ENCODE measurements at regions not wholly inside any gene's neighbourhood (a gene's known extent, or its start where the extent isn't known, plus 50 kb on each side); places are given as distances from the start of the nearest gene placed in this dataset.

DNA sequence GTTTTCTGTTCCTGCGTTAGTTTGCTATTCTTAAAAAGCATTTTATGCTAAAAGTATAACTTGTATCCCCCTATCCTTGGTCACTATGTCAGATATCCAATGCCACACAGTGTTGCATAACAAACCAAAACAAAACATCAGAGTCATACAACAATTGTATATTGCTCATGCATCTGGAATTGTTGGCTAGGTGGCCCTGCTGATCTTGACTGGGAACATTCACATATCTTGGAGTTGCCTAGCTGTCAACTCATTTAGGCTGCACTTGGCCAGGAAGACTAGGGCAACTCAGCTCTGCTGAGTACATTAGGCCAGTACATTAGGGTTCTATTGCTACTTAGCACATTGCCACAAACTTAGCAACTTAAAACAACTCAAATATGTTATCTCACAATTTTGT is 706.5 kb upstream of the UBE2E2 start:
- DNase-seq: no peak

DNA sequence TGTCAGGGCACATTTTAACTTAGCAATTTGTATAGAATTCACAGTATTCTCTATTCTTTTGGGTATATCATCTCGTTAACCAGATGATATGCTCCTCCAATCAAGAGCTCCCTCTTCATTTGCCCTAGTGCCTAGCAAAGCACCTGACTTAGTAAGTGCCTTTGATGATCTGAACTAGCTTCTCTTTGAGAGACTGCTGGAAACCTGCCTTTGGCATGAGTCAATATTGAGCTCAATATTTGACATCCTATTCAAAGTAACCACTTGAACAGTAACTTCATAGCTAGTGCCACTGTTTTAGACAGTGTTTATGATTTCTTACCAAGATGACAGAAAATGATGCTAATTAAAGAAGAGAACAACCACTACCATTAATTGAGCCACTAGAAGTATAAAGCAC is 696.3 kb upstream of the UBE2E2 start:
- DNase-seq: no peak

- DNase-seq: no peak
These were observed 695.4 kb upstream of the UBE2E2 start for GRCh38 chr3:22507709-22508108.

GRCh38 chr3:22523925-22524324 is 679.2 kb upstream of the UBE2E2 start:
- no peak for DNase-seq

DNA sequence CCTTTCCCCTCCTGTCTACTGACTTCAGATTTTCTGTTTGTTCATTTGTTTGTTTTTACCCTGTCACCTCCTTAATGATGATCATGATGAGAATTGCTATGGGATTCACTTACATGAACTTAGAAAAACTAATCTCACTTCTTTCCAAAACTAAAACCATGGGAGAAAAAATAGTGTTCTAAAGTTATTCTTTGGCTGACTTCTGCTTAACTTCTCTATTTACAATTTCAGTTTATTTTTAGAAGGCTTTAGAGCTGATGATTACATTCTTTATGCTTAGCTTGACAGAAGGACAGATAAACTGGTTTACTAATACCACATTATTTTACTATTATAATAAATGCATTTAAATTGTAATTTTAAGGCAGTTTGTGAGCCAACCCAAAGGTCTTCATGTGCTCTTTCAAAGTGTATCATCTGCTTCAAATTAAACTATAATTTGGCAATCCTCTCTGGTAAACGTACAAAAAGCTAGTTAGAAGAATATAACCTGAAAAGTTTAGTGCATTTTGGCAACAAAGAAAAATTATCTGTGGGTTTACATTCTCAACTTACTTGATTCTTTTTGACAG is 676.8 kb upstream of the UBE2E2 start:
- no peak for DNase-seq

DNA sequence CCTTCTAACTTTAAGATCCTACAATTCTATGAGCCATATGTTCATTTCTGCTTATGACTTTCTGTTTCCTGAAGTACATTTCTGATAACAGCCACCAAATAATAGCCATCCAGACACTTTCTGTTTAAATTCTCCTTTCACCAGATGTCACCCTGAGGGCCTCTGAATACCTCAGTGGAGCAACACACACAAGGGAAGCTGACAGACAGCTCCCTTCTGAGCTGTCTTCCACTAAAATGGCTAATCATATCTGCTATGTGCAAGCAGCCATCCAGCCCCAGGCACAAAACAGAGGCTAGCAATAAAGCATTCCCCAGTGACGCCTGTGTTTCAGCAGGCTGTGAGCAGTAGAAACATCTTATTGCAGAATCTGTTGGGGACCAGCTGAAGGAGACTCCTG is 666.6 kb upstream of the UBE2E2 start:
- DNase-seq: no peak

DNA sequence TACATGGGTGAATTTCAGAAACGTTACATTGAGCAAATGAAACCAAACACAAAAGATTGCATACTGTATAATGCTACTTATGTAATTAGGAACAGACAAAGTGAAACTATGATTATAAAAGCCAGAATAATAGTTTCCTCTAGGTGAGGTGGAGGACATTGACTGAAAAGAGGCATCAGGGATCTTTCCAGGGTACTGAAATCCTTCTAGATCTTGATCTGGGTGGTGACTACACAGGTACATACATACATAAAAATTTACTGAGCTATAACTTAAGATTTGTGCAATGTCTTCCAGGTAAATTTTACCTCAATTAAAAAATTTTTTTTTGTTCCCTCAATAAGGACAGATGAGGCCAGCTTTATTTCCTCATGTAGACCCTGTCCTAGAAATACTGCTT is 665.6 kb upstream of the UBE2E2 start:
- no peak for DNase-seq

DNA sequence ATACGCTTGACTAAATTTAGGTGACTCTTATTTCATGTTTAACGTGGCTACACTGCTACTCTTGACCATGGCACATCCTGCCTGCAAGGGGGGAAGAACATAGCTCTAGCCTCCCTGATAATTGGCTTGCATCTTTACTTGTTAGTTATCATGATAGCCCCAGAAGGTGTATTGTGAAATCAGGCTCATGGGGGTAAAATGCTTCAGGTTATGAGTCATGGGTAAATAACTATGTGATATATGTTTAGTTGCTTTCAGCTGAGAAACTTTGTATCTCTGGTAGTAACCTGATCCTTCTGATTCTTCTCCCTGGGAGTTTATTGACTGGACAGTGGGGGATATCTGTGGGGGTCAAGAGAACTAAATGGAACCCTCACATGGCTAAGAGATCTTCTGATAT is 660.8 kb upstream of the UBE2E2 start:
- DNase-seq: no peak

GRCh38 chr3:22555753-22556435 is 647.2 kb upstream of the UBE2E2 start:
- DNase-seq: no peak

DNA sequence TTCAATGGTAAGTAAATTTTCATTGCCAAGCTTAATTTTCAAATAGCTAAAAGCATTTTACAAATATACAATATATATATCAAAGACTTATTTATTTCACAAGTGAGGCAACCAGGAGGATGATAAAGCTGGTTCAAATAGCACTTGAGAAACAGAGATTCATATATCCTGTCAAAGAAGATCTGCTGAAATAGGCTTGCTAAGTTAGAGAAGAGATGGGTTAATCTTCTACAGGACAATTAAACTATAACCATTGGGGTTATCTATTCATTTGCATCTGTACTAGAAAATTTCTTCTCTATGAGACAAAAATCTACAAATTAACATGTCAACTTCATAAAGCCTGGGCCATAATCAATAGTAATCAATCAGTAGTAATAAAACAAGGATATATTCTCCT is 637.7 kb upstream of the UBE2E2 start:
- DNase-seq: no peak

GRCh38 chr3:22568285-22568684 is 634.8 kb upstream of the UBE2E2 start:
- DNase-seq: no peak

GRCh38 chr3:22569570-22569969 is 633.6 kb upstream of the UBE2E2 start:
- DNase-seq: no peak

DNA sequence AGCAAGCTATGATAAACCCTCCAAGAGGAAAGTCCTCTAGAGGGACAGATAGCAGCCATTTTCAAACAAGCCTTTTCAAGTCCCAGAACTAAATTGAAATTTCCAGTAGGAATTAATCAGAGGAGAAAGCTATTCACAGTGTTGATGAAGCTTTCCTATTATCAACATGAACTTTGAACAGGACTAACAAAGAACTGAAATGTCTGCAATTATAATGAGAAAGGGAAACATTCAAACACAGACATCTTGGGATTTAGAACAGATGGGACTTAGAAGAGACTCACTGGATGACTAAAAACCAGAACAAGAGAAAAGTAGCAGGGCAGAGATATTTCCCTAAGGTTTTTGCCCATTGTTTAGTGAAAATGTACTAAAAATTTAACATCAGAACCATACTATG is 622.1 kb upstream of the UBE2E2 start:
- DNase-seq: no peak

- no peak for DNase-seq
These were observed 620.9 kb upstream of the UBE2E2 start for GRCh38 chr3:22582266-22582665.

DNA sequence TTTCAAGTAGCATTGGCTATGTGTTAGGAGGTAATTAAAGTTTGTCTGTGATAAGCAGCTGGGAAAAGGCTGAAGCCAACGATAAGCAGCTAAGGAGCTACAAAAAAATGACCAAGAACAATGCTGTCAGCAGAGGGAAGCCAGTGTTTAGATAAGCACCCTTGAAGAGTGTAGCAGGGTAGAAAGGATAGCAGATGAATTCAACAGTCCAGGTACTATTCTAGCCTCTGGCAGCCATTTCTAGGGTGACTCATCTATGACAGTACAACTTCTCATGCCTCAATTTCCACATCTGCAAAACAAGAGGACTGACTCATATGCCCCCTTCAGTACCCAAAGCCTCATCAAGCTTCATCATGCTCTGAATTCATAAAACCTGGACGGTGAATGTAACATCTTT is 617.6 kb upstream of the UBE2E2 start:
- DNase-seq: no peak

GRCh38 chr3:22585911-22586310 is 617.2 kb upstream of the UBE2E2 start:
- DNase-seq: no peak

DNA sequence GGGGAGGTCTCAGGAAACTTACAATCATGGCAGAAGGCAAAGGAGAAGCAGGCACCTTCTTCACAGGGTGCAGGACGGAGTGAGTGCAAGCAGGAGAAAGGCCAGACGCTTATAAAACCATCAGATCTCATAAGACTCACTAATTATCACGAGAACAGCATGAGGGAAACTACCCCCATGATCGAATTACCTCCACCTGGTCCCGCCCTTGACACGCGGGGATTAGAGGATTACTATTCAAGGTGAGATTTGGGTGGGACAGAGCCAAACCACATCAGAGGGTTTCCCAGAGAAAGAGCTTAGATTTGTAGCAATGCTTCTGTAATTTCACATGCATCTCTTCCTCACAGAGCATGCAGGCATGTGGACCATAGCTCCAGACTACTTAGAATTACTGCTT is 615.7 kb upstream of the UBE2E2 start:
- no peak for DNase-seq

DNA sequence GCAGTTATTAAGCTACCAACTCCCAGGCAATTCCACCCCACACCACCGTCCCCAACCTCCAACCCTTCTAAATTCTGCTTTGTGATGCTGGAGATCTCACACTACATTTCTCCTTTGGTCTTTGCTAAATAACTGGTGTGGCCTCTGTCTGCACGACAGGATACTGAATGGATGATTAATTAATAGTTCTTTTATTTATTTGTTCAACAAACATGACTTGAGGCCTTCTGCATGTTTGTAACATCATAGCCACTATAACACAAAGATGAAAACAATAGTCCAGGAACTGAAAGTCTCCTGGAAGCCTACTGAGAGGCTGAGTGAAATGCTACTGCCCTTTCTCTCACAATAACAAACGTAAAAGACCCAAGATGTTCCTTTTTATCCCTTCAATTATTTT is 609.5 kb upstream of the UBE2E2 start:
- no peak for DNase-seq

DNA sequence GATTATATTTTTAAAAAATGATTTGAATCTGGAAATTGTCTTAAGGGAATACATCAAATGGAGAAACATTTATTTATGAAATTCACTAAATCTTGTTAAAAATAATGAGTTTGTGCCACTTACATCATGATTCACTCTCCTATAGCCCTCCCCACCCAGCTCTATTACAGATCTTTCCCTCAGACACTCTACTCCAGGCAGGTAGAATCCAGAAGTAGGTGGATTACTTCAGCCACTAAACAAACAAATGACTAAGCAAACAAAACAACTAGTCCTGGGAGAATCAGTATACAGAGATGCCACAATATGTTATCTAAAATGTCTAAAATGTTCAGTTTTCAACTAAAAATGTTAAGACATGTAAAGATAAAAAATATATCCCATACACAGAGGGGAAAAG is 608.1 kb upstream of the UBE2E2 start:
- no peak for DNase-seq

GRCh38 chr3:22606461-22606860 is 596.7 kb upstream of the UBE2E2 start:
- DNase-seq: no peak

GRCh38 chr3:22606938-22607337 is 596.2 kb upstream of the UBE2E2 start:
- no peak for DNase-seq

GRCh38 chr3:22608093-22608492 is 595.0 kb upstream of the UBE2E2 start:
- DNase-seq: no peak

- DNase-seq: no peak
These were observed 594.4 kb upstream of the UBE2E2 start for GRCh38 chr3:22608721-22609120.

DNA sequence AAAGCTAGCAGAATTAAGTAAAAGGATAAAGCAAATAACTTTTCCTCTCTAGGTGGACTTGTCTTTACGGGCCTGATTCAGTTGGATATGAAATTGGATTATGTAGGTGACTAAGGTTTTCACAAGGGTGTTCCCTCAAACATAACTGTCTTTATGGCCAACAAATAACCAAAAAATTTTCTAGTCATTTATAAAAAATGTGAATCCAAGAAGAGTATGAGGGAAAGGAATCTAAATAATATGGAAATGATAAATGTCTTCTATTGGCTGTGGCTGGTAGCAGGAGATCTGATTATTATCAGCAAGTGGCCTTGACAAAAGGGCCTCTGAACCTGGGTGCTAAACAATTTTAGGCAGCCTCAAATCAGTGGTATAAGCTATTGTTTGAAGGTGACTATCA is 594.0 kb upstream of the UBE2E2 start:
- DNase-seq: no peak

DNA sequence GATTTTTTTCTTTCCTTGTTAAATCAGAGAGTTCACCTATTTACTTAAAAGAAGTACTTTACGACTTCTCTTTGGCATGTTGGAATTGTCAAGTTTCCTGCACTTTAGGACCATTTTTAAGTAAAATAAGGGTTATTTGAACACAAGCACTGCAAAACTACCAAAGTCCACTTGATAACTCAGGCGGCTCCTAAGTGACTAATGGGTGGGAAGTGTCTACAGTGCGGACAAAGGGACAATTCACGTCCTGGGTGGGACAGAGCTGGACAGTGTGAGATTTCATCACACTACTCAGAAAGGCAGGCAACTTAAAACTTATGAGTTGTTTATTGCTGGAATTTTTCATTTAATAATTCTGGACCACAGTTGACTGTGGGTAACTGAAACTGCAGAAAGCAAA is 590.2 kb upstream of the UBE2E2 start:
- DNase-seq: no peak

Data from amniotic stem cell (primary cell).